ENCODE measurements at regions not wholly inside any gene's neighbourhood (a gene's known extent, or its start where the extent isn't known, plus 50 kb on each side); places are given as distances from the start of the nearest gene placed in this dataset.

- TF ChIP-seq GTF2F1 (IDR thresholded peaks at IDR 0.05; ENCODE audit: low read depth, low read length) = no peak
- no peak for TF ChIP-seq MAX (CRISPR knock-in tag; IDR thresholded peaks at IDR 0.05)
- no peak for TF ChIP-seq YY1 (IDR thresholded peaks at IDR 0.05; ENCODE audit: borderline replicate concordance in 1 of 3, control insufficient read depth in 1 of 3, extremely low read depth in 1 of 3, insufficient read depth in 3 of 3, insufficient read length in 1 of 3, insufficient replicate concordance in 2 of 3, low read depth in 1 of 3, low read length in 2 of 3)
- no peak for TF ChIP-seq ATF2 (CRISPR knock-in tag; IDR thresholded peaks at IDR 0.05)
- no peak for TF ChIP-seq GATA2 (CRISPR knock-in tag; IDR thresholded peaks at IDR 0.05)
- no peak for TF ChIP-seq SMARCE1 (IDR thresholded peaks at IDR 0.05)
These were observed 77.6 kb upstream of the PACRGL start for GRCh38 chr4:20622701-20623100.
